ENCODE measurements at regions not wholly inside any gene's neighbourhood (a gene's known extent, or its start where the extent isn't known, plus 50 kb on each side); places are given as distances from the start of the nearest gene placed in this dataset.

- Histone ChIP-seq H3K36me3 (ENCODE audit: control insufficient read depth in 1 of 2, insufficient read depth in 2 of 2, low read length in 2 of 2) (no peaks in the 10 kb centered on the region), H3K27ac (ENCODE audit: low read depth, low read length) (no peak overlapping the region), H3K79me2 (ENCODE audit: insufficient read depth, low read length) (no peaks in the 10 kb centered on the region), H3K4me1 (ENCODE audit: control insufficient read depth in 1 of 2, insufficient read depth in 2 of 2, low read length in 2 of 2) (no peaks in the 10 kb centered on the region), H3K9me3 (ENCODE audit: control insufficient read depth in 1 of 2, insufficient read depth in 1 of 2, low read depth in 1 of 2, low read length in 2 of 2) (no peaks in the 10 kb centered on the region), H2AFZ (ENCODE audit: low read depth, low read length, poor library complexity, severe bottlenecking) (no peak overlapping the region), H3K4me2 (ENCODE audit: low read length) (no peak overlapping the region), H3K27me3 (ENCODE audit: insufficient read depth, low read length) (peaks cover 5% of the 10 kb centered on the region; the same call in 1 of the 2 replicates), H3K9me2 (ENCODE audit: insufficient read depth) (no peaks in the 10 kb centered on the region), H3K4me3 (replicated peaks in 1 of 2; ENCODE audit: low read depth in 1 of 2, low read length in 2 of 2) (no peak overlapping the region), H3K9ac (ENCODE audit: low read length) (no peak overlapping the region), H4K20me1 (ENCODE audit: insufficient read depth) (no peaks in the 10 kb centered on the region; the same call in 1 of the 2 replicates)
- ATAC-seq (no peak), DNase-seq (ENCODE audit: low read depth, low spot score) (no peak)
- ChIA-PET RAD21 (ENCODE audit: low non-redundant PET in 1 of 2, low total read pairs in 2 of 2, uncharacterized antibody in 2 of 2, unreplicated experiment in 2 of 2) (no interaction called here), POLR2A (no interaction called here), CTCF (no interaction called here)
- no TSS peak for BruUV-seq (replicated peaks)
- TF ChIP-seq SRF (IDR thresholded peaks at IDR 0.05; ENCODE audit: low read depth) (no peak), RAD21 (IDR thresholded peaks at IDR 0.05; ENCODE audit: low read depth) (no peak)
- intact Hi-C loops (cut with micrococcal nuclease) = no loop called here
These were observed 509.9 kb upstream of the POU3F2 start for GRCh38 chr6:98324446-98324845.

DNA sequence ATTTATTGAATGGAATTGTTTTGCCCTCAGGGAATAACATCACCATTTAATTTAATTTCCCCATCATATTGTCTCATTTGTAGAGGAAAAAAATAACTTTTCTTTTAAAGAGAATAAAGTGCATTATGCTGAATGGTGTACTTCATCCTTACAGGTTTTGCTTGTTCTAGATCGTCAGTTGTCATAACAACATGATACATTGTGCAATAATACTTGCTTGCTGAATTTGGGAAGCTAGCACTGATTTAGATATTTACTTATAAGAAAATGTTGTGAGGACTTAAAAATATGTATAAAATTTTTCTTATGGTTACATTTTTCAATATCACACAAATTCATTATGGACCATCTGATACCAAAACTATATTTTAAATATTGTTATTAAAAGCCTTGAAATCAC lies 509.0 kb upstream of the POU3F2 start:
- no peak overlapping the region for H3K27ac ChIP-seq (ENCODE audit: low read depth, low read length)
- no peak overlapping the region for H2AFZ ChIP-seq (ENCODE audit: low read depth, low read length, poor library complexity, severe bottlenecking)
- H3K9me2 ChIP-seq (ENCODE audit: insufficient read depth) = no peaks in the 10 kb centered on the region
- H3K9ac ChIP-seq (ENCODE audit: low read length) = no peak overlapping the region
- ChIA-PET POLR2A (no interaction called here), CTCF (no interaction called here), RAD21 (ENCODE audit: low non-redundant PET in 1 of 2, low total read pairs in 2 of 2, uncharacterized antibody in 2 of 2, unreplicated experiment in 2 of 2) (no interaction called here)
- no peaks in the 10 kb centered on the region; the same call in 1 of the 2 replicates for H4K20me1 ChIP-seq (ENCODE audit: insufficient read depth)
- intact Hi-C loops (cut with micrococcal nuclease) = no loop called here
- no peaks in the 10 kb centered on the region for H3K36me3 ChIP-seq (ENCODE audit: control insufficient read depth in 1 of 2, insufficient read depth in 2 of 2, low read length in 2 of 2)
- no peak overlapping the region for H3K4me2 ChIP-seq (ENCODE audit: low read length)
- no TSS peak for BruUV-seq (replicated peaks)
- peaks cover 5% of the 10 kb centered on the region; the same call in 1 of the 2 replicates for H3K27me3 ChIP-seq (ENCODE audit: insufficient read depth, low read length)
- H3K9me3 ChIP-seq (ENCODE audit: control insufficient read depth in 1 of 2, insufficient read depth in 1 of 2, low read depth in 1 of 2, low read length in 2 of 2) = no peaks in the 10 kb centered on the region
- H3K4me3 ChIP-seq (replicated peaks in 1 of 2; ENCODE audit: low read depth in 1 of 2, low read length in 2 of 2) = no peak overlapping the region
- ATAC-seq (no peak), DNase-seq (ENCODE audit: low read depth, low spot score) (no peak)
- H3K79me2 ChIP-seq (ENCODE audit: insufficient read depth, low read length) = no peaks in the 10 kb centered on the region
- H3K4me1 ChIP-seq (ENCODE audit: control insufficient read depth in 1 of 2, insufficient read depth in 2 of 2, low read length in 2 of 2) = no peaks in the 10 kb centered on the region
- no peak for TF ChIP-seq EGR1 (IDR thresholded peaks at IDR 0.05; ENCODE audit: low read depth)
- no peak for TF ChIP-seq RAD21 (IDR thresholded peaks at IDR 0.05; ENCODE audit: low read depth)
- TF ChIP-seq FOSL1 (IDR thresholded peaks at IDR 0.05; ENCODE audit: low read depth) = no peak
- TF ChIP-seq ZNF274 (IDR thresholded peaks at IDR 0.05; ENCODE audit: low read depth, low read length) = no peak
- no peak for TF ChIP-seq TCF7L2 (IDR thresholded peaks at IDR 0.05; ENCODE audit: borderline replicate concordance, extremely low read depth, insufficient read depth, insufficient read length)
- TF ChIP-seq ZFX (IDR thresholded peaks at IDR 0.05) = no peak
- no peak for TF ChIP-seq POLR2AphosphoS5 (IDR thresholded peaks at IDR 0.05; ENCODE audit: low read depth, low read length)
- no peak for TF ChIP-seq CEBPB (IDR thresholded peaks at IDR 0.05; ENCODE audit: low read depth)
- TF ChIP-seq EZH2phosphoT487 (IDR thresholded peaks at IDR 0.05; ENCODE audit: borderline replicate concordance) = no peak
- TF ChIP-seq ELF1 (IDR thresholded peaks at IDR 0.05; ENCODE audit: borderline replicate concordance, low read depth) = no peak
- no peak for TF ChIP-seq ATF3 (IDR thresholded peaks at IDR 0.05)
- no peak for TF ChIP-seq CBX3 (IDR thresholded peaks at IDR 0.05; ENCODE audit: low read depth)
- no peak for TF ChIP-seq POLR2A (IDR thresholded peaks at IDR 0.05; ENCODE audit: borderline replicate concordance, extremely low read depth, insufficient read depth, insufficient read length)

Data from HCT116 (cell line).